PC-3 (cell line): ENCODE measurements at regions not wholly inside any gene's neighbourhood (a gene's known extent, or its start where the extent isn't known, plus 50 kb on each side); places are given as distances from the start of the nearest gene placed in this dataset.

Experiments
- CTCF ChIP-seq: fragments of 300-600 bp; sonication (generic); conservative IDR thresholded peaks from 2 replicates; pipeline ENCODE4 v1.5.1; 2017; ENCODE audit warnings: antibody characterized with exemption, low read depth, mild to moderate bottlenecking, low read length
- EZH2 ChIP-seq: fragments of 300-600 bp; sonication (generic); IDR thresholded peaks from one replicate; pipeline ENCODE4 v1.6.1; 2017; ENCODE audit warnings: antibody characterized with exemption, mild to moderate bottlenecking, low read length; ENCODE audit not compliant: unreplicated experiment
- EZH2phosphoT487 ChIP-seq: fragments of 300-600 bp; sonication (generic); IDR thresholded peaks from 2 replicates; pipeline ENCODE4 v1.6.1; 2018; ENCODE audit warnings: mild to moderate bottlenecking, antibody characterized with exemption, low read length, borderline replicate concordance

- TF ChIP-seq CTCF, result no peak
- TF ChIP-seq EZH2phosphoT487, result no peak
- TF ChIP-seq EZH2, result no peak
Observed at GRCh38 chr4:123748806-123749205, 352.2 kb downstream of the SPRY1 start.
